GM19463 (cell line): ENCODE measurements at regions not wholly inside any gene's neighbourhood (a gene's known extent, or its start where the extent isn't known, plus 50 kb on each side); places are given as distances from the start of the nearest gene placed in this dataset.

Experiments used
- ATAC-seq: cut with Tn5 transposase; IDR thresholded peaks from one replicate; pipeline ENCODE4 v1.9.1; 2021; ENCODE audit warnings: mild to moderate bottlenecking, moderate library complexity; ENCODE audit not compliant: unreplicated experiment

DNA sequence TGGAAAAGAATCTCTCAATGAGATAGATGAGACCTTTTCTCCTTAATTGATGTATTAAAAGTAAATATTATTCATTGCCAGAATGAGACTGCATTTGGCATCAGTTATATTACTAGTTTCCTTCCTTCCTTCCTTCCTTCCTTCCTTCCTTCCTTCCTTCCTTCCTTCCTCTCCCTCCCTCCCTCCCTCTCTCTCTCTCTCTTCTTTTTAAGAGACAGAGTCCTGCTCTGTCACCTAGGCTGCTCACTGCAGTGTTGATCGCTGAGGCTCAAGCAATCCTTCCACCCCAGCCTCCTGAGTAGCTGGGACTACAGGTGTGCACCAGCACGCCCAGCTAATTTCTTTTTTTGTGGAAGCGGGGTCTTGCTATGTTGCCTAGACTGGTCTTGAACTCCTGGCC is 50.4 kb upstream of the ARX start:
- no peak for ATAC-seq
